ENCODE measurements at regions not wholly inside any gene's neighbourhood (a gene's known extent, or its start where the extent isn't known, plus 50 kb on each side); places are given as distances from the start of the nearest gene placed in this dataset.

- DNase-seq (ENCODE audit: low read depth): no peak
Measured at GRCh38 chr10:62709200-62709599, 95.3 kb upstream of the ADO start.

- DNase-seq (ENCODE audit: low read depth): no peak
Measured at GRCh38 chr10:62710182-62710581, 94.3 kb upstream of the ADO start.

- no peak for DNase-seq (ENCODE audit: low read depth)
Measured at GRCh38 chr10:62715383-62715782, 89.1 kb upstream of the ADO start.

DNA sequence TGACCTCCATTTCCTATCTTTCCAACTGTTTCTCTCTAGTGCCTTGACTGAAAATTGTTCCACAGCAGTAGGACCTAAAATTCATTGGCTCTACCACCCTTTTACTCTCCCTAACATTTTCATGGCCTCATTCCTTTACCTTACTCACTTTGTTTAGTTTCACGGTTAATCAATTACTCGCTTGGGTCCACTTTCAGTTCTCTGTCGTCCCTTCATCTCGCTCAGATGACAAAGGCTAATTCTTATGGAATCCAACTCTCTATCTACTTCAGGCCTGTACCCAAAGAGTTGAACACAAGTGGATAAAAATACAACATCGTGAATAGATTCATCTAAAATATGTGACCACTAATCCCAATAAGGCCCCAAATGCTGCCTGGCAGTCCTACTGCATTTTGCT lies 85.9 kb upstream of the ADO start:
- no peak for DNase-seq (ENCODE audit: low read depth)

- no peak for DNase-seq (ENCODE audit: low read depth)
Measured at GRCh38 chr10:62719061-62719460, 85.5 kb upstream of the ADO start.

- DNase-seq (ENCODE audit: low read depth): no peak
Measured at GRCh38 chr10:62721687-62722086, 82.8 kb upstream of the ADO start.

GRCh38 chr10:62723375-62723774 lies 81.1 kb upstream of the ADO start:
- no peak for DNase-seq (ENCODE audit: low read depth)

DNA sequence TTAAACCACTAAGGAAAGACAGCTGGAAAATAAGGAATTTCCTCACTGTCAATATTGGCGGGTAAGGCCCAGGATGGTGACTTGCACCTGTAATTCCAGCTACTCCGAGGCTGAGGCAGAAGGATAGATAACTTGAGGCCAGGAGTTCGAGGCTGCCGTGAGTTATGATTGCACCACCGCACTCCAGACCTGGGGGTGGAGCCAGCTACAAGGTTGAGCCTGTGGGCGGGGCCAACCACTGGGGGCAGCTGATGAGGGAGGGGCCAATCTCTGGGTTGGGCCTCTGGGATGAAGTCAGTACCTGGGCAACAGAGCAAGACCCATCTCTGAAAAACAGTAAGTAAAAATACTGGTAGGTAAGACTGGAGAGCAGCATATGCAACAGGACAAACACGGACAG lies 80.1 kb upstream of the ADO start:
- no peak for DNase-seq (ENCODE audit: low read depth)

DNA sequence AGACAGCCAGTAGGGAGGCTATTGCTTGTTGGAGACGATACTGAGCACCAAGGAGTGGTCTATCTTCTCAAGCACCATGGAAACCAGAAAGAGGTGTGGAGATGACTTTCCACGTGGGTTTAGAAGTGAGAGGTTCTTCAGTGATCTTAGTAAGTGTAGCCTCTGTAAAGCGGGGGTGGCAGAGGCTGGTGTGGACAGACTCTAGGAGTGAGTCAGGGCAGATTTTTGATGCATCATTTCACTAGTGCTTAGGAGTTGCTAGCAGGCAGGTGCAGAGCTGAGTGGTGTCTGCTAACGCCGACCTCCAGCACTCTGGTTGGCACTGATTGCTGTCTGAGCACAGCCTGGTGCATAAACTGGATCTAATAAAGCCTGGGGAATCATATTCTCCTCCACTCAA lies 78.4 kb upstream of the ADO start:
- no peak for DNase-seq (ENCODE audit: low read depth)

DNA sequence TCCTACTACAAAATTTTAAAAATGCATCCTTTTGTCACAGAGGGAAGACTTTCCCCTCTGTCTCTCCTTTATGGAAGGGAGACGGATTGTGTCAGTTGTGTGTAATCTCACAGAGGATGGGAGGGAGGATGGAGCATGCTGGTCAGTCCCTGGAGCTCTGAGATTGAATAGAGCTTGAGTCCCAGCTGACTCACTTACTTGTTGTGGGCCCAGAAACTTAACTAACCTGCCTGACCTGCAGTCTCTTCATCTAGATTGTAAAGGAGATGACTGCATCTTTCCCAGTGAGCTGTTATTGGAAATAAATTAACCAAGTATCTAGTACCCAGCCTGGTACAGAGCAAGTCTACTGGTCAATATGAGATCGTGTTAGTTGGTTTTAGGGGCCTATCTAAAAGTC lies 77.9 kb upstream of the ADO start:
- no peak for DNase-seq (ENCODE audit: low read depth)

DNA sequence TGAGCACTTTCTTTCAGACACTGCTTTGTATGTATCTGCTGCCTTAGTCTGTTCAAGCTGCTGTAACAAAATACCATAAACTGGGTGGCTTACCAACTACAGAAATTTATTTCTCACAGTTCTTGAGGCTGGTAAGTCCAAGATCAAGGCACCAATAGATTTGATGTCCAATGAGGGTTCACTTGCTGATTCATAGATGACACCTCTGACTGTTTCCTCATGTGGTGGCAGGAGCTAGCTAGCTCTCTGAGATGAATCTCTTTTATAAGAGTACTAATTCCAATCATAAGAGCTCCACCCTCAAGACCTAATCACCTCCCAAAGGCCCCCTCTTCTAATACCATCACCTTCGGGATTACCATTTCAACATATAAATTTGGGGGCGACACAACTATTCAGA lies 76.6 kb upstream of the ADO start:
- DNase-seq (ENCODE audit: low read depth): no peak

DNA sequence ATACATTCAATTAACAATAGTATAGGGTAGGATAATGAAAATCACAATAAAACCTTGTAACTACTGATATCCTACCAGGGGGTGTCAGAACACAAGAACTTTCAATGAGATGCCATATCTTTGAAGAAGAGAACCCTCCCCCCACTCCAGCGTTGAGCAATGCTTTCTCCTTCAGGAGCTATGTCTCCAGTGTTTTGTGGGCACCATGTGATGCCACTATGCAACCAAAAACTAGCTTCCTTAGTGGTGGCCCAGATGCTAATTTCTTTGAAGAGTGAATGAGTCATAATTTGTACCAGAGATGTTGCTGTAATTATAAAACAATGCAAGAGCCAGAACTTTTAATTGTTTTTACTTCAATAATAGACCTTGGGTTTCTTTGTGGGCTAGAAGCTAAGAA lies 76.0 kb upstream of the ADO start:
- DNase-seq (ENCODE audit: low read depth): peak; percentile 4

DNA sequence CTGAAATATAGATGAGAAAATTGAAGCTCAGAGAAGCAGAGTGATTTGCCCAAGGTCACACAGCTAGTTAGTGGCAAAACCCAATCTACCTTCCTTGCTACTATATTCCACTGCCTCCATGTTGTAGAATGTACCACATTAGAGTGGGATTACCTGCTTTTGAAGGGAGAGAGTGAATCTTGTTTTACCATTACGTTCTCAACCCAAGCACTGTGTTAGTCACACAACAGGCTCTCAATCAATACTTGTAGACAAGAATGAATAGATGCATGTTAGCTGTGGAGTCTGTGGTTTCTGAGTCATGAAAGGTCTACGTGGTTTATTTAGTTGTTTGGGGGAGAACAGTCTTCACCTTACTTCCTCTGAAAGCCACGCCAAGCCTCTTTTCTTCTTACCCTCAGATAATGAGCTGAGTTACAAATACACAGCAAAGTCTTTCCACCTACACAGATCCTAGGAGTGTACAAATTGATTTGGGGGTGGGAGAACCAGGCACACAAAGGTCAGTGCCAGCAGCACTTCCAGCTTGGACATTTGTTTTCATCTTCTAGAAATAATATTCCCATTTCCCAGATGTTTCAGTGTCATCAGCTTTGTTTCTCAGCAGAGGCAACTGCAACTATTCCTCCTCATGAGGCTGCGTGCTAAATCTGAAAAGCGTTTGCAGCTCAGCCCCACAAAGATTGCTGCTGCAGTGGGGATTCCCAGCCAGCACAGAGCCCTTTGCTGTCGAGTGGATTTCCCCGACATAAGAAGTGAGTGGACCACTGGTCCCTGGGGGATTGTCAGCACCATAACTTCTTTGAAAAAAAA lies 71.5 kb upstream of the ADO start:
- DNase-seq (ENCODE audit: low read depth): no peak

DNA sequence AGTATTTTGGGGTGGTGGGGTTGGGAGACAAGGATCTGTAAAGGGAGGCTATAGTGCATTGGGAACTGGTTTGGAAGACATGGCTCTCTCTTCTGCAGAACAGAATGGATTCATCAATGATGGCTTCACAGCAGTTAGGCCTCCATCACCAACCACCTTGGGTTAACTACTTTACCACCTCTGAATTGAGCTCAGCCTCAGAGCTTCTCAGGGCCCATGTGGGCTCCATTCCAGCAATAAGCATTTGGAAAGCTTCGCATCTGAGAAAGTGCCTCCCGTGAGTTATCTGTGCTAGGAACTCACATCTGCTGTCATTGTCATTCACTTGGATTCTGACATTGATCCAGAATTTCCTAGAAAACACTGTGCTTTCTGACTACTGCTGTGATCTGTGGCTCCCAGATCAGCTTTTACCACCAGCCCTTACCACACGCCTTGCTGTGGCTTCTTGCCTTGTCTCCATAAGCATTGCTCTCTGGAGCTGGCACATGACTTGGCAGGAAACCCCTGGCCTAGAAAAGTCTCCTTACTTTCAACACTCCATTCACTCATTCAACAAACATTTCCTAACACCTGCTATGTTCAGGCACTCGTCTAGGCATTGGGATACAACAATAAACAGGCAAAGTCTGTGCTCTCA lies 70.7 kb upstream of the ADO start:
- no peak for DNase-seq (ENCODE audit: low read depth)

DNA sequence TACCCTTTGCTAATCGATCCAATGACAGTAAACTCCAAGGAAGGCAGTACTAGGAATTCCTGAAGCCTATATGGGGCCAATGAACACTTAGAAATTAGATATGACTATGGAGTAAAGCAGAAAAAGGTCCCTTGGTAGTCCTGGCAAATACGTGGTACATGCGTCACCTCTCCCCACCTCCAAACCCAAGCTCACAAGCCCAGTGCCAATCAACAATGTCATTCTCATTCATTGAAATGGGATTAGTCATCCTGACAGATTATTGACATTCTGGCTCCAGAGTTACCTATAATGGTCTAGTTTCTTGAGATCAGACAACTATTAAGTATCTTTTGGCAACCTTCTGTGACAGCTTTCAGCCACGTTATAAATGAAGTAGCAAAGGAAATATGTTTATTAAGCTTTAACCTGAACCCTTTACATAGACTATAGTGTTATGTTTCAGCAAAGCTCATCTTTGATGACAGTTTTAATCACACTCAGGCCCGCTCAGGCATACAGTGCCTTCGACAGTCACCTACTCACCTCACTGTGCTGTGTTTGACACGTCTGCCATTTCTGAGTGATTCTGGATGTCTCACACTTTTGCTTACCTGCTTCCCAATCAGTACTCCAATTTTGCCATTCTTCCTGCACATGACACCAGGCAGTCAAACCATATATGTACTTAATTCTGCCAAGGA lies 69.6 kb upstream of the ADO start:
- no peak for DNase-seq (ENCODE audit: low read depth)

- DNase-seq (ENCODE audit: low read depth): no peak
Measured at GRCh38 chr10:62735464-62736167, 68.9 kb upstream of the ADO start.

DNA sequence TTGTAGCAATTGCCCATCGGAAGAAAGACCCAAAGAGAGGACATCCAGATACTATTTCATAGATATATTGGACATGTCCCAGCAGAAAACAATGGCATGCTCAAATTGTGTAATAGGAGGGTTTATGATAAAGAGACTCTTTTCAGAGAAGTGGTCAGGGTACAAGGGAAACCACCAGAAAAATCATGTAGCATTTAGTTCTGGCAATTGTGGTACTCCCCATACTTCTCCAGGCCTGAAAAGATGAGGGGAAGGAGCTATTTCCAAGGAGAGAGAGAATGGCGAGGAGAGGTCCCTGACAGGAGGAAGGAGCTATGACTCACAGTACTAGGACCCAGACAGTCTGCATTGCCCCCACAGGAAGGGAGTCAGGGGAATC lies 68.4 kb upstream of the ADO start:
- no peak for DNase-seq (ENCODE audit: low read depth)

DNA sequence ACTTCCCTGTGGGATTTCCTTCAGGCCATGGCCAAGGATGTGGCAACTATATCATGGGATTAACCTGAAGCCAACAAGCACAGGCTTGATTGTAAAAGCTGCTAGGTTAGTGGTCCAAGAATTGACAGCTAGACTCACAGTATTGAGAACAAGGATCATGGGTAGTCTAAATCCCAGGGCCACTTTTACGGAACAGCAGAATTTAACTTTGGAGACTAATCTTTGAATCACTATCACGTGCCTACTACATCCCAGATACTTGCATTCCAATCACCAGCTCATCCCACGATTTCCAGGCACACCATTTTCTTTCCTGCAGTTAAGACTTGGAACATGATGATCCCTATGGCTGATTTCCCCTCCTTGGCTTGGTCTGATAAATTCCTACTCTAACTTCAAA lies 65.6 kb upstream of the ADO start:
- DNase-seq (ENCODE audit: low read depth): no peak

- no peak for DNase-seq (ENCODE audit: low read depth)
Measured at GRCh38 chr10:62740885-62741745, 63.4 kb upstream of the ADO start.

GRCh38 chr10:62741996-62742395 lies 62.5 kb upstream of the ADO start:
- no peak for DNase-seq (ENCODE audit: low read depth)

- no peak for DNase-seq (ENCODE audit: low read depth)
Measured at GRCh38 chr10:62742536-62743061, 61.9 kb upstream of the ADO start.

- DNase-seq (ENCODE audit: low read depth): no peak
Measured at GRCh38 chr10:62744136-62744535, 60.4 kb upstream of the ADO start.
